HG02798 (cell line): ENCODE measurements at regions not wholly inside any gene's neighbourhood (a gene's known extent, or its start where the extent isn't known, plus 50 kb on each side); places are given as distances from the start of the nearest gene placed in this dataset.
"Not testable (repeated sequence)": the region's sequence is repeated elsewhere in the genome, so short reads cannot be mapped to it uniquely, and the experiment has no call there.

Experiments used
- ATAC-seq: cut with Tn5 transposase; IDR thresholded peaks from one replicate; pipeline ENCODE4 v1.9.1; 2021; ENCODE audit warnings: mild to moderate bottlenecking; ENCODE audit not compliant: unreplicated experiment, poor library complexity

GRCh38 chr3:102031834-102032233 lies 182.5 kb downstream of the NFKBIZ start:
- ATAC-seq, result no peak

GRCh38 chr3:102032491-102033383 lies 183.4 kb downstream of the NFKBIZ start:
- no peak for ATAC-seq

- ATAC-seq, result peak; percentile 39
Measured at GRCh38 chr3:102034639-102035451, 185.5 kb downstream of the NFKBIZ start.

GRCh38 chr3:102036017-102036416 lies 186.7 kb downstream of the NFKBIZ start:
- peak; percentile 41 for ATAC-seq

GRCh38 chr3:102036472-102036871 lies 187.2 kb downstream of the NFKBIZ start:
- no peak for ATAC-seq

- no peak for ATAC-seq
Measured at GRCh38 chr3:102037209-102037608, 187.9 kb downstream of the NFKBIZ start.

GRCh38 chr3:102037791-102038190 lies 188.5 kb downstream of the NFKBIZ start:
- no peak for ATAC-seq

- ATAC-seq, result peak; percentile 92
Measured at GRCh38 chr3:102038477-102039142, 189.3 kb downstream of the NFKBIZ start.

GRCh38 chr3:102040144-102040543 lies 190.8 kb downstream of the NFKBIZ start:
- ATAC-seq, result not testable (repeated sequence)

- peak; percentile 55 for ATAC-seq
Measured at GRCh38 chr3:102053375-102053989, 204.2 kb downstream of the NFKBIZ start.

GRCh38 chr3:102054543-102055080 lies 205.3 kb downstream of the NFKBIZ start:
- ATAC-seq, result no peak

- ATAC-seq, result peak; percentile 81
Measured at GRCh38 chr3:102057781-102058421, 208.6 kb downstream of the NFKBIZ start.

GRCh38 chr3:102059145-102059943 lies 210.0 kb downstream of the NFKBIZ start:
- ATAC-seq, result peak; percentile 83

GRCh38 chr3:102060814-102061213 lies 211.5 kb downstream of the NFKBIZ start:
- ATAC-seq, result no peak

- no peak for ATAC-seq
Measured at GRCh38 chr3:102063572-102063971, 214.3 kb downstream of the NFKBIZ start.

GRCh38 chr3:102066470-102066869 lies 217.2 kb downstream of the NFKBIZ start:
- no peak for ATAC-seq

GRCh38 chr3:102068327-102068726 lies 219.0 kb downstream of the NFKBIZ start:
- ATAC-seq, result no peak

- no peak for ATAC-seq
Measured at GRCh38 chr3:102068736-102069135, 219.4 kb downstream of the NFKBIZ start.

- no peak for ATAC-seq
Measured at GRCh38 chr3:102069211-102069662, 219.9 kb downstream of the NFKBIZ start.
